ENCODE measurements at regions not wholly inside any gene's neighbourhood (a gene's known extent, or its start where the extent isn't known, plus 50 kb on each side); places are given as distances from the start of the nearest gene placed in this dataset.
"Not testable (repeated sequence)": the region's sequence is repeated elsewhere in the genome, so short reads cannot be mapped to it uniquely, and the experiment has no call there.

- no peak for DNase-seq
Measured at GRCh38 chr2:142707318-142707717, 170.1 kb upstream of the KYNU start.

GRCh38 chr2:142702397-142702796 is 175.1 kb upstream of the KYNU start:
- DNase-seq = not testable (repeated sequence)

- DNase-seq = not testable (repeated sequence)
Measured at GRCh38 chr2:142695350-142696257, 181.9 kb upstream of the KYNU start.

- no peak for DNase-seq
Measured at GRCh38 chr2:142694282-142694681, 183.2 kb upstream of the KYNU start.

- no peak for DNase-seq
Measured at GRCh38 chr2:142693171-142693950, 184.1 kb upstream of the KYNU start.

- no peak for DNase-seq
Measured at GRCh38 chr2:142688856-142689605, 188.4 kb upstream of the KYNU start.

GRCh38 chr2:142687509-142687908 is 190.0 kb upstream of the KYNU start:
- DNase-seq = no peak

- DNase-seq = no peak
Measured at GRCh38 chr2:142687075-142687474, 190.4 kb upstream of the KYNU start.

- DNase-seq = no peak
Measured at GRCh38 chr2:142684667-142685066, 192.8 kb upstream of the KYNU start.

GRCh38 chr2:142682528-142682927 is 194.9 kb upstream of the KYNU start:
- DNase-seq = no peak

GRCh38 chr2:142681952-142682351 is 195.5 kb upstream of the KYNU start:
- DNase-seq = no peak

GRCh38 chr2:142678164-142678563 is 199.3 kb upstream of the KYNU start:
- no peak for DNase-seq

GRCh38 chr2:142675398-142675797 is 202.1 kb upstream of the KYNU start:
- DNase-seq = no peak

GRCh38 chr2:142673836-142674235 is 203.6 kb upstream of the KYNU start:
- DNase-seq = no peak

GRCh38 chr2:142672698-142673097 is 204.8 kb upstream of the KYNU start:
- no peak for DNase-seq

GRCh38 chr2:142670362-142670761 is 207.1 kb upstream of the KYNU start:
- DNase-seq = no peak

GRCh38 chr2:142668420-142668819 is 209.0 kb upstream of the KYNU start:
- DNase-seq = no peak

GRCh38 chr2:142665241-142665640 is 212.2 kb upstream of the KYNU start:
- no peak for DNase-seq

GRCh38 chr2:142650601-142651000 is 226.9 kb upstream of the KYNU start:
- no peak for DNase-seq

- DNase-seq = no peak
Measured at GRCh38 chr2:142649581-142649980, 227.9 kb upstream of the KYNU start.

- no peak for DNase-seq
Measured at GRCh38 chr2:142642650-142643049, 234.8 kb upstream of the KYNU start.

GRCh38 chr2:142629193-142629592 is 248.3 kb upstream of the KYNU start:
- no peak for DNase-seq

GRCh38 chr2:142621287-142621686 is 256.2 kb upstream of the KYNU start:
- DNase-seq = no peak

All from right forelimb (tissue), 1 donor.